Activated CD4-positive, alpha-beta T cell treated with anti-CD3 and anti-CD28 coated beads, Interleukin-2, Interleukin-4, amounts not matched to agents 100 ng/mL and 50 ng/mL, durations not matched to agents 16 hours and 8 hours (primary cell): ENCODE measurements at regions not wholly inside any gene's neighbourhood (a gene's known extent, or its start where the extent isn't known, plus 50 kb on each side); places are given as distances from the start of the nearest gene placed in this dataset.

Source experiments
- DNase-seq: peaks from one replicate; pipeline ENCODE4 v3.0.0-alpha.2; 2020; ENCODE audit warnings: low spot score

GRCh38 chr3:24596626-24597025 is 102.0 kb upstream of the THRB start:
- no peak for DNase-seq

DNA sequence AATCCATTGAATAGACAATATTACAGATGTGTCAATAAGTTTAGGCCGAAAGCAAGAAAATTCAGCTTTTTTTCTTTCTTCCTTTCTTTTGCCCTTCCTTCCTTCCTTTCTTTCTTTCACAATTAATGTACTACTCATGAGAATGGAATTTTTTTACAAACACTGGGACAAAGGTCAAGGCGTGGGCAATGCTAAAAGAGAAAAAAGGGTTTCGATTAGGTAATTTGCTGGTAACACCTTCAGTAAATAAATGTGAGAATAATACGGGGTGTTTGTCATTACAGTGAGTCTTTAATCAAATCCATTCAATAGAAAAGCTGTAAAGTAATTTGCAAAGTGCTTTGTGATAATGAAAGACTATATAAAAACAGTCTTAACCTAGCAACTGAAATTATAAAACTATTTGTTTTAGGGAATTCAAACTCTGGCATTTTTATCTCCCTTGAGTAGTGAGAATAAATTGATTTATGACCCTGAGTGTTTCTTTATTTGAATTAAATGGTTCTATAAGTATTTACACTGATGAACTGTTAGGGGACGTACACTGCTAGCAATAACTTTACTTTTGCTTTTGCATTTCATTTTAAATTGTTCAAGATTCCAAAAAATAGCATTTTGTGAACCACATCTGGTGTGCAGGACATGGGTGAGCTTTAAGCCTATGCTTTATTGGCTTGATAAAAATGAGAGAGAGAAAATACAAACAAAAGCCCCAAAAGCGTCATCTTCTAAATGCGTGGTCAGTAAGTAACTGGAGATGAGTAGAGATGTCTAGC is 104.2 kb upstream of the THRB start:
- no peak for DNase-seq

- DNase-seq = no peak
Measured at GRCh38 chr3:24601066-24601939, 106.7 kb upstream of the THRB start.

- no peak for DNase-seq
Measured at GRCh38 chr3:24604215-24604614, 109.6 kb upstream of the THRB start.

DNA sequence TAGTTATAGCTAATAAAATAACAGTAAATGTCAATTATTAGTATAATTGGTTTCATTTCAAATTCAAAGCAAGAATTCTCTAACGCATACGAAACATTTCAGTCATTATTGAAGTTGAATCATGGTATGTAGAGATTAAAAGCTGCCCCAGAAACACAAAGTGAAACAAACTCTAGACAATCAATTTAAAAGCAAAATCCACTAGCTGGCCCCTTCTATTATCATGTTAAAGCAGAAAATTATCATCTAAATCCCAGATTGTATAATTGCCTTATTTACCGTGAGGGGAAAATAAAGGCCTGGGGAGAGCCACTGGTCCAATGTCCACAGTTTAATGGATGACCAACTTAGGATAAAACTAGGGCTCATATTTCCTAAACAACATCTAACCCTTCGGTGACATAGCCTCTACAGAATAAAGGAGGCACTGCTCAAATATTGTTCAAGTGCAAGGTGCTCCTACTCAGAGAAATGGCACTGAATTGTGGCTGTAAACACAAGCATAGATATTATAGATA is 110.9 kb upstream of the THRB start:
- no peak for DNase-seq

- no peak for DNase-seq
Measured at GRCh38 chr3:24607281-24607680, 112.6 kb upstream of the THRB start.

DNA sequence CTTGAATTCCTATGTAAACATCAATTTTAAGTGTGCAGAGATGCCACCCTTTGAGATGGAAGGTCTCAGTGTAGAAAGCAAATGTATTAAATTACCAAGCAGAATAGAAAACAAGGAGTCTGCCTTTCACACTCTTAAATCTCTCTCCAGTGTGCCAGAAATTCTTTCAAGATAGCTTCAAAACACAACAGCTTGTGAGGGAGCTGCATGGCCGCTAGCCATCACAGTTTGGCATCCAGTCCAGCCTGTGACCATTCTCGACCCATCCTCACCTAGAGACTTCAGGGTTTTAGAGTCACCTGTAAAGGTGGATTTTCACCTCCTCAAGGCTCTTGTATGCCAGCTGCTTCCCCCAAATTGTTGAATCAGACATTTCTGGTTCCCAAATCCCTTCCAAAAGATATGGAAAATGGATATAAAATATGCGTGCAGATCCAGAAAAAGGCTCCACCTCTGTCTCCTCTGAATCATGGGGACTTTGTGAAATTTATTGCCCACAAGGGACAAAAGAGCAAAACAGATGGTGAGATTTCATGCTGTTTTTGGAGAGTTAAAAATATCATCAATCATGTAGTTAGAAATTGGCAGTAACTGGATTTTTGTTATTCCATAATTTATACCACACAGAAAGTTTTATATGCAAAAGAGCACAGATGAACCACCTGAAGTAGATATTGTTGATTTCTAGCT is 114.2 kb upstream of the THRB start:
- DNase-seq = no peak

DNA sequence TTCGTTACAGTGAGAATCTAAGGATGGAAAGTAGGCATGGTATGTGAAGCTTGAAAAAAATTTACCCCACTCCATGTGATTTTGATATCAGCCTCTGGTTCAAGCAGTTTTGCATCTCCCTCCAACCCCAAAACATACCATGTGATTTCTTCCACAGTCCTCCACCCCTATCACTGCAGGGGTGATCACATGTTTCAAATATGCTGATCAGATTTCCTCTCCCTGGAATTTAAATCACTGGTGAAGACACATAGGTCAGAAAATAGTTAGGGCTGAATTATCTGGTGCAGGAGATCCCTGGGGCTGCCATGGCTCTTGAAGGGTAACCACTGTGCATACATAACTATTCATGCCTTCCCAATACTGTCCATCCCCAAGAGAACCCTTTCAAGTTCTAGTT is 119.7 kb upstream of the THRB start:
- DNase-seq = no peak

DNA sequence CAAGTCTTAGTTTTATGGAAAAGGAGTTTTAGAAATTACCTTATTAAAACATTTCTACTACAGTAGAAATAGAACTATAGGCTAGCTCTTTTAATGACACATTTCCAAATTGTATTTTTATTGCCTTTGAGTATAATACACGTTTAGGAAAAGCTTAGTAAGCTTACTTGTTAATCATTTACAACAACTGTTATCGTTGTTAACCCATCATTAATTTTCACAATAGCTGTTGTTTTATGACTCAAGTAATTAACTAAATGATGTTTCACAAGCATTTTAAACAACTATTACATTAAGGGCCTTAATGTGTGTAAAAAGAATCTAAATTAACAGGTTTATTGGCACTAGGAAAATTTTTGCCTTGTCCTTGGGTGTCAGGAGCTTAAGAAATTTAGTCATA is 120.5 kb upstream of the THRB start:
- DNase-seq = no peak

GRCh38 chr3:24616110-24616829 is 121.6 kb upstream of the THRB start:
- DNase-seq = no peak

- no peak for DNase-seq
Measured at GRCh38 chr3:24622138-24622537, 127.5 kb upstream of the THRB start.

DNA sequence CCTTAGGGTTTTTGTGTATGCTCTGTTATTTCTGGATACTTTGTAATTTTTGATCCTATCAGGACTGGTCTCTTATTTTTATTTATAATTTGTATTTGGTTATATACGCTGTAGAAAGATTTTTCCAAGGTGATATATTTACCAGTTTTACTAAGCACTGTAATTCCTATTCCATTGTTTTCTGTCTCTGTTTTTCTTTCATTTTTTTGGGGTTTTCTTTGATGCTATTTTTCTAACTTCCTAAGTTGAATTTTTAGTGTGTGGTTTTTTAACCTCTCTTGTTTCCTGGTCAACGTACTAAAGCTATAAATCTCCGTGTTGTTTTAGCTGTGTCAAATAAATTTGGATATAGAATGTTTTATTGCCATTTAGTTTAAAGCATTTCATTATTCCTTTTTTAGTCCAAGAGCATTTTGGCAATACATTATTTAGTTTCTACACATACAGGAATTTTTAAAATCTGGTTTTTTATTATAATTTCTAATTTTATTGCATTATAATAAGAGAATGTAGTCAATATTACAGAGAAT is 128.1 kb upstream of the THRB start:
- no peak for DNase-seq

DNA sequence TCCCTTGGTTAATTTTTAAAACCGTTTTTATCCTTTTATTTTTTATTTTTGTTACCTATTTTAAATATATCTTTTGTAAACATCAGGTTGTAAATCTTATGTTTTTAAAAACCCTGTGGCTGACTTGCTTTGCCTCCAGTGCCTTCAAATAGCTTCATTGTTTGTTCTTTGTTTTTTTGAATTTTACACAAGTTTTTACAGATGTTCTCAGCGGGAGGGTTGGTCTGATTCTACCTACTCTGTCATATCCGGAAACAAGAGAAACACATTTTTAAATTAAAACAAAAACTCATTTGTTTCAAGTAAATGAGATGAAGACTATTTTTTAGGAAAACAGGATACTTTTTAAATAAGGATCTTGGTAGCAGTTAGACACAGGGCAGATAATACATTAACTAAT is 129.0 kb upstream of the THRB start:
- no peak for DNase-seq

DNA sequence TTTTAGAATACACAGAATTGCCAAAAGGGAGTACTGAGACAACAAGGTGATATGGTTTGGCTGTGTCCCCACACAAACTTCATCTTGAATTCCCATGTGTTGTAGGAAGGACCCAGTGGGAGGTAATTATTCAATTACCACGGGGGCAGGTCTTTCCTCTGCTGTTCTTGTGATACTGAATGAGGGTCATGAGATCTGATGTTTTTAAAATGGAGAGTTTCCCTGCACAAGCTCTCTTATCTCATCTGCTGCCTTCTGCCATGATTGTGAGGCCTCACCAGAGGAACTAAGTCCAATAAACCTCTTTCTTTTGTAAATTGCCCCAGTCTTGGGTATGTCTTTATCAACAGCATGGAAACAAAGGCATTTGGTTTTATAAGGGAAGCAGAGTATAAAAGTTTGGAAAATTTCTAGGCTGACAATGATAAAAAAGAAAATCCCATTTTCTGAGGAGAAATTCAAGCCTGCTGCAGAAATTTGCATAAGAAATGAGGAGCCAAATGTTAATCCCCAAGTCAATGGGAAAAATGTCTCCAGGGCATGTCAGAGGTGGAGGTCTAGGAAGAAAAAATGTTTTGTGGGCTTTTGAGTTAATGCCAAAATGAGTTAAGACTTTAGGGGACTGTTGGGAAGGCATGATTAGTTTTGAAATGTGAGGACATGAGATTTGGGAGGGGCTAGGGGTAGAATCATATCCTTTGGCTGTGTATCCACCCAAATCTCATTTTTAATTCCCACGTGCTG is 130.5 kb upstream of the THRB start:
- no peak for DNase-seq

GRCh38 chr3:24628523-24629258 is 134.0 kb upstream of the THRB start:
- no peak for DNase-seq

DNA sequence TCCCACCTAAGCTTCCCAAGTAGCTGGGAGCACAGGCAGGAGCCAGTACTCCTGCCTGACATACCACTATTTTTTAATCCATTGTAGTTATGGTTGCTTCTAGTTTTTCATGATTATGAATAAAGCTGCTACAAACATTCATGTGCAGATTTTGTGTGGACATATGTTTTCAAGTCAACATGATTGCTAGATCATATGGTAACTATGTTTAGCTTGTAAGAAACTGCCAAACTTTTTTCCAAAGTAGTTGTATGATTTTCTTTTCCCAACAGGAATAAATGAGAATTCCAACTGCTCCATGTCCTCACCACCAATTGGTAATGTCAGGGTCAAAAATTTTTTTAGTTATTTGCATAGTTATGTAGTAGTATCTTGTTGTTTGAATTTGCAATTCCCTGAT is 136.8 kb upstream of the THRB start:
- no peak for DNase-seq

GRCh38 chr3:24639061-24639460 is 144.4 kb upstream of the THRB start:
- no peak for DNase-seq

DNA sequence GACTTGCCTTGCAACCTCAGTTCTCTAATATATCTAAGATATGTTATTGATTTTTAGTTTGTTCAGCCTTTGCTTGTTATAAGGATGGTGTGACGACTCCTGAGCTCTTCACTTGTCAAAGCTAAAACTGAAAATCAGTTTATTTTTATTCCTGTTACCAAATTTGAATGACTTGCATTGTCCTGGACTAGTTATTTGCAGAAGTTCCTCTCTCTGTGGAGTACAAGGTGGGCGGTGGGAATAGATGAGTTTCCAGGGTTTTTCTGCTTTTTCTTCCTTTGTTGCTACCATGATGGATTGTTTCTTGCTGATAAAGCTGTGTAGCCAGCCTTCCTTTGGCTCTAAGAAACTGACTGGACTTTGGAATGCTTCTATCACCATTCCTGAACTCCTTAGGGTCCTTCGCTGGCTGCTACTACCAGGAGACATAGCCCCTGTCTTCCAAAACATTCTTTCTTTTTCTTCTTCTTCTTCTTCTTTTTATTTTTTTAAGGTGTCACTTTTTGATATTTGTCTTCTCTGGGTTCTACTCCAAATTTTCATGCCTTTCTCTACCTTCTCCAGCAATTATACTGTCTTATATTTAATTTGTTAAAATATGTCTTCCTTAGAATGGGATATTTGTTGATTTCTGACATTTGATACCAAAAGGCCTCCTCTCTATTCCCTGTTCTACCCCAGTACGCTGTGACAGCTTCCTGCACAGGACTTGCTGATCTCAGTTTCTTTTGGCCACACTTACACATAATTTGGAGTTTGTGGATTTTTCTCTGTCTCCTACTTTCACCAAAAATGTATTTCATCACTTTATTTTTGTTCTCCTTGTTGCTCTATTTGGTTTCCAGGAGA is 145.1 kb upstream of the THRB start:
- DNase-seq = no peak

- DNase-seq = no peak
Measured at GRCh38 chr3:24640330-24640877, 145.8 kb upstream of the THRB start.
